Effector memory CD8-positive, alpha-beta T cell (primary cell): ENCODE measurements at regions not wholly inside any gene's neighbourhood (a gene's known extent, or its start where the extent isn't known, plus 50 kb on each side); places are given as distances from the start of the nearest gene placed in this dataset.

Source experiments
- ATAC-seq: fragments of 150-1000 bp; cut with Tn5 transposase; replicated peaks from 2 replicates; pipeline ENCODE4 v1.10.0; 2021; ENCODE audit warnings: mild to moderate bottlenecking, moderate library complexity
- DNase-seq, 3 experiments: peaks; one replicate each; pipeline ENCODE4 v3.0.0; 2021
- H3K27ac Mint-ChIP-seq, 2 donors: one replicate each; pipeline ENCODE4 v1.8.0; 2022; ENCODE audit warnings: mild to moderate bottlenecking in 2 of 2, mixed read lengths in 2 of 2, moderate library complexity in 2 of 2
- H3K27me3 Mint-ChIP-seq, 2 donors: one replicate each; pipeline ENCODE4 v1.8.0; 2022; ENCODE audit warnings: mixed read lengths in 2 of 2
- H3K36me3 Mint-ChIP-seq: one replicate; pipeline ENCODE4 v1.8.0; 2022; ENCODE audit warnings: mild to moderate bottlenecking, moderate library complexity, mixed read lengths; ENCODE audit not compliant: insufficient read depth
- H3K4me1 Mint-ChIP-seq, 2 donors: one replicate each; pipeline ENCODE4 v1.8.0; 2022; ENCODE audit warnings: low read depth in 2 of 2, mixed read lengths in 2 of 2
- H3K4me3 Mint-ChIP-seq, 2 donors: one replicate each; pipeline ENCODE4 v1.8.0; 2022; ENCODE audit warnings: mild to moderate bottlenecking in 2 of 2, mixed read lengths in 2 of 2, moderate library complexity in 2 of 2
- H3K9me3 Mint-ChIP-seq, 2 donors: one replicate each; pipeline ENCODE4 v1.8.0; 2022; ENCODE audit warnings: mixed read lengths in 2 of 2

GRCh38 chr4:126812076-126812475 is 820.7 kb upstream of the INTU start:
- Mint-ChIP-seq H3K9me3 (peaks cover 0 to 4% of the 10 kb centered on the region in 2 donors), H3K4me3 (no peak overlapping the region), H3K27me3 (no peaks in the 10 kb centered on the region), H3K36me3 (no peaks in the 10 kb centered on the region), H3K4me1 (no peaks in the 10 kb centered on the region), H3K27ac (no peak overlapping the region)
- DNase-seq = no peak
- no peak for ATAC-seq

GRCh38 chr4:126820631-126821030 is 812.1 kb upstream of the INTU start:
- Mint-ChIP-seq H3K27ac (no peak overlapping the region), H3K36me3 (no peaks in the 10 kb centered on the region), H3K27me3 (no peaks in the 10 kb centered on the region), H3K4me3 (no peak overlapping the region), H3K4me1 (no peaks in the 10 kb centered on the region), H3K9me3 (peaks cover 0 to 5% of the 10 kb centered on the region in 2 donors)
- no peak for ATAC-seq
- DNase-seq = no peak

- DNase-seq = no peak
- no peak overlapping the region for H3K27ac Mint-ChIP-seq
Observed at GRCh38 chr4:126821152-126821551, 811.6 kb upstream of the INTU start.

GRCh38 chr4:126825083-126825482 is 807.7 kb upstream of the INTU start:
- Mint-ChIP-seq H3K4me1 (no peaks in the 10 kb centered on the region), H3K27me3 (no peaks in the 10 kb centered on the region), H3K9me3 (peaks cover 4 to 5% of the 10 kb centered on the region in 2 donors), H3K27ac (no peak overlapping the region), H3K4me3 (no peak overlapping the region), H3K36me3 (no peaks in the 10 kb centered on the region)
- ATAC-seq = no peak
- no peak for DNase-seq

More at GRCh38 chr4:126821152-126821551, 811.6 kb upstream of the INTU start:
- Mint-ChIP-seq H3K4me3 (no peak overlapping the region), H3K9me3 (peaks cover 0 to 3% of the 10 kb centered on the region in 2 donors), H3K4me1 (no peaks in the 10 kb centered on the region), H3K27me3 (no peaks in the 10 kb centered on the region), H3K36me3 (no peaks in the 10 kb centered on the region)
- ATAC-seq = no peak

- Mint-ChIP-seq H3K9me3 (peaks cover 7 to 11% of the 10 kb centered on the region in 2 donors), H3K4me1 (no peaks in the 10 kb centered on the region), H3K27ac (no peak overlapping the region), H3K36me3 (no peaks in the 10 kb centered on the region), H3K27me3 (no peaks in the 10 kb centered on the region), H3K4me3 (no peak overlapping the region)
- ATAC-seq (no peak), DNase-seq (no peak)
Observed at GRCh38 chr4:126827669-126828068, 805.1 kb upstream of the INTU start.

- H3K9me3 Mint-ChIP-seq = peaks cover 21 to 24% of the 10 kb centered on the region in 2 donors
Observed at GRCh38 chr4:126834854-126835253, 797.9 kb upstream of the INTU start.

GRCh38 chr4:126838941-126839679 is 793.6 kb upstream of the INTU start:
- no peaks in the 10 kb centered on the region for H3K36me3 Mint-ChIP-seq
- H3K27ac Mint-ChIP-seq = no peak overlapping the region
- ATAC-seq = no peak
- H3K27me3 Mint-ChIP-seq = no peaks in the 10 kb centered on the region
- H3K4me1 Mint-ChIP-seq = no peaks in the 10 kb centered on the region
- H3K9me3 Mint-ChIP-seq = peaks cover 13 to 18% of the 10 kb centered on the region in 2 donors
- DNase-seq = no peak
- no peak overlapping the region for H3K4me3 Mint-ChIP-seq

More at GRCh38 chr4:126834854-126835253, 797.9 kb upstream of the INTU start:
- Mint-ChIP-seq H3K36me3 (no peaks in the 10 kb centered on the region), H3K4me3 (no peak overlapping the region), H3K27ac (no peak overlapping the region), H3K27me3 (no peaks in the 10 kb centered on the region), H3K4me1 (no peaks in the 10 kb centered on the region)
- DNase-seq = no peak
- no peak for ATAC-seq

GRCh38 chr4:126843492-126844067 is 789.2 kb upstream of the INTU start:
- H3K36me3 Mint-ChIP-seq = no peaks in the 10 kb centered on the region
- no peak for ATAC-seq
- no peak overlapping the region for H3K27ac Mint-ChIP-seq
- DNase-seq = no peak
- no peaks in the 10 kb centered on the region for H3K4me1 Mint-ChIP-seq
- peaks cover 8 to 9% of the 10 kb centered on the region in 2 donors for H3K9me3 Mint-ChIP-seq
- H3K27me3 Mint-ChIP-seq = no peaks in the 10 kb centered on the region
- H3K4me3 Mint-ChIP-seq = no peak overlapping the region

GRCh38 chr4:126850286-126850685 is 782.5 kb upstream of the INTU start:
- no peak for ATAC-seq
- no peak for DNase-seq
- H3K4me3 Mint-ChIP-seq = no peak overlapping the region

GRCh38 chr4:126851391-126851790 is 781.4 kb upstream of the INTU start:
- Mint-ChIP-seq H3K4me1 (no peaks in the 10 kb centered on the region), H3K9me3 (peaks cover 0 to 11% of the 10 kb centered on the region in 2 donors), H3K4me3 (no peak overlapping the region), H3K27ac (no peak overlapping the region), H3K36me3 (no peaks in the 10 kb centered on the region), H3K27me3 (no peaks in the 10 kb centered on the region)
- DNase-seq (no peak), ATAC-seq (no peak)

More at GRCh38 chr4:126850286-126850685, 782.5 kb upstream of the INTU start:
- Mint-ChIP-seq H3K27ac (no peak overlapping the region), H3K4me1 (no peaks in the 10 kb centered on the region), H3K36me3 (no peaks in the 10 kb centered on the region), H3K27me3 (no peaks in the 10 kb centered on the region), H3K9me3 (peaks cover 0 to 13% of the 10 kb centered on the region in 2 donors)

GRCh38 chr4:126853715-126854114 is 779.0 kb upstream of the INTU start:
- Mint-ChIP-seq H3K27me3 (no peaks in the 10 kb centered on the region), H3K4me3 (no peak overlapping the region), H3K27ac (no peak overlapping the region), H3K9me3 (peaks cover 0 to 11% of the 10 kb centered on the region in 2 donors), H3K4me1 (no peaks in the 10 kb centered on the region), H3K36me3 (no peaks in the 10 kb centered on the region)
- no peak for ATAC-seq
- DNase-seq = no peak

GRCh38 chr4:126856906-126857305 is 775.9 kb upstream of the INTU start:
- peaks cover 0 to 3% of the 10 kb centered on the region in 2 donors for H3K9me3 Mint-ChIP-seq
- no peaks in the 10 kb centered on the region for H3K4me1 Mint-ChIP-seq
- no peaks in the 10 kb centered on the region for H3K36me3 Mint-ChIP-seq
- no peaks in the 10 kb centered on the region for H3K27me3 Mint-ChIP-seq
- H3K27ac Mint-ChIP-seq = no peak overlapping the region
- DNase-seq = no peak
- no peak for ATAC-seq
- H3K4me3 Mint-ChIP-seq = no peak overlapping the region

GRCh38 chr4:126859314-126859713 is 773.4 kb upstream of the INTU start:
- Mint-ChIP-seq H3K27me3 (no peaks in the 10 kb centered on the region), H3K36me3 (no peaks in the 10 kb centered on the region), H3K27ac (no peak overlapping the region), H3K9me3 (peaks cover under 1 to 5% of the 10 kb centered on the region in 2 donors), H3K4me1 (no peaks in the 10 kb centered on the region), H3K4me3 (no peak overlapping the region)
- ATAC-seq (no peak), DNase-seq (no peak)

- Mint-ChIP-seq H3K4me3 (no peak overlapping the region), H3K36me3 (no peaks in the 10 kb centered on the region), H3K27ac (no peak overlapping the region), H3K27me3 (no peaks in the 10 kb centered on the region), H3K4me1 (no peaks in the 10 kb centered on the region), H3K9me3 (peaks cover 0 to 5% of the 10 kb centered on the region in 2 donors)
- ATAC-seq = no peak
- no peak for DNase-seq
Observed at GRCh38 chr4:126859872-126860271, 772.9 kb upstream of the INTU start.
